ENCODE measurements at regions not wholly inside any gene's neighbourhood (a gene's known extent, or its start where the extent isn't known, plus 50 kb on each side); places are given as distances from the start of the nearest gene placed in this dataset.

DNA sequence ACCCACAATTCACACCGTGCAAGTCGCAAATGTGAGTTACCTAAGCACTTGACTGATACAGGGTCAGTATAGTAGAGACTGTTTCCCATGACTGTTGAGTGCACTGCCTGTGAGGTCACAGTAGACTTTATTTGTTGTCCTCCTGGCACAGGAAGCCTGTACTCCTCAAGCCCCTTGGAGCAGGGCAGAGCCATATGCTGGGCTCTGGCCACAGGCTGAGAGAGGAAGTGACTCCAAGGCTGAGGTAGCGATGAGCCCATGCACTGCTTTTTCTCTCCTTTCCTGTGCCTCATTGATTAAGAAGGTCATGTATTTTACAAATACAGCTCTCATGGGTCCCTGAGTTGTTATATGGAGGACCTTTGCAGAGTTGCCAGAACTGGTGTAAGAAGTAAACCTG is 287.7 kb downstream of the SRBD1 start:
- TF ChIP-seq EZH2 (IDR thresholded peaks at IDR 0.05; ENCODE audit: borderline replicate concordance, low read depth, low read length, poor library complexity, severe bottlenecking), result no peak
- TF ChIP-seq, protein P1, sequence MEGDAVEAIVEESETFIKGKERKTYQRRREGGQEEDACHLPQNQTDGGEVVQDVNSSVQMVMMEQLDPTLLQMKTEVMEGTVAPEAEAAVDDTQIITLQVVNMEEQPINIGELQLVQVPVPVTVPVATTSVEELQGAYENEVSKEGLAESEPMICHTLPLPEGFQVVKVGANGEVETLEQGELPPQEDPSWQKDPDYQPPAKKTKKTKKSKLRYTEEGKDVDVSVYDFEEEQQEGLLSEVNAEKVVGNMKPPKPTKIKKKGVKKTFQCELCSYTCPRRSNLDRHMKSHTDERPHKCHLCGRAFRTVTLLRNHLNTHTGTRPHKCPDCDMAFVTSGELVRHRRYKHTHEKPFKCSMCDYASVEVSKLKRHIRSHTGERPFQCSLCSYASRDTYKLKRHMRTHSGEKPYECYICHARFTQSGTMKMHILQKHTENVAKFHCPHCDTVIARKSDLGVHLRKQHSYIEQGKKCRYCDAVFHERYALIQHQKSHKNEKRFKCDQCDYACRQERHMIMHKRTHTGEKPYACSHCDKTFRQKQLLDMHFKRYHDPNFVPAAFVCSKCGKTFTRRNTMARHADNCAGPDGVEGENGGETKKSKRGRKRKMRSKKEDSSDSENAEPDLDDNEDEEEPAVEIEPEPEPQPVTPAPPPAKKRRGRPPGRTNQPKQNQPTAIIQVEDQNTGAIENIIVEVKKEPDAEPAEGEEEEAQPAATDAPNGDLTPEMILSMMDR (conservative IDR thresholded peaks at IDR 0.05; ENCODE audit: low read depth, low read length), result no peak
- Histone ChIP-seq H3K27ac (ENCODE audit: low read depth, low read length, poor library complexity, severe bottlenecking) (no peak overlapping the region), H3K4me3 (ENCODE audit: low read depth, low read length, poor library complexity, severe bottlenecking) (no peak overlapping the region), H3K4me1 (ENCODE audit: insufficient read depth, low read length, poor library complexity, severe bottlenecking) (no peaks in the 10 kb centered on the region), H3K9me3 (ENCODE audit: low read depth, low read length, poor library complexity, severe bottlenecking) (no peaks in the 10 kb centered on the region), H3K27me3 (replicated peaks; ENCODE audit: insufficient read depth, low read depth, low read length, poor library complexity) (peaks cover 4% of the 10 kb centered on the region), H3K36me3 (ENCODE audit: insufficient read depth, low read length, poor library complexity, severe bottlenecking) (no peaks in the 10 kb centered on the region)
- intact Hi-C loops (cut with micrococcal nuclease; ENCODE audit: unreplicated experiment), result no loop called here
- no TSS peak for BruUV-seq (replicated peaks)
- DNase-seq (ENCODE audit: low spot score), result no peak
- CTCF ChIA-PET, result no interaction called here
- POLR2A ChIA-PET (ENCODE audit: low non-redundant PET), result no interaction called here

- Histone ChIP-seq H3K36me3 (ENCODE audit: insufficient read depth, low read length, poor library complexity, severe bottlenecking) (no peaks in the 10 kb centered on the region), H3K4me3 (ENCODE audit: low read depth, low read length, poor library complexity, severe bottlenecking) (no peak overlapping the region), H3K27me3 (replicated peaks; ENCODE audit: insufficient read depth, low read depth, low read length, poor library complexity) (peaks cover 4% of the 10 kb centered on the region), H3K27ac (ENCODE audit: low read depth, low read length, poor library complexity, severe bottlenecking) (no peak overlapping the region), H3K9me3 (ENCODE audit: low read depth, low read length, poor library complexity, severe bottlenecking) (no peaks in the 10 kb centered on the region), H3K4me1 (ENCODE audit: insufficient read depth, low read length, poor library complexity, severe bottlenecking) (no peaks in the 10 kb centered on the region)
- intact Hi-C loops (cut with micrococcal nuclease; ENCODE audit: unreplicated experiment), result no loop called here
- no peak for DNase-seq (ENCODE audit: low spot score)
- BruUV-seq (replicated peaks), result no TSS peak
- CTCF ChIA-PET, result no interaction called here
- TF ChIP-seq, protein P1 (conservative IDR thresholded peaks at IDR 0.05; ENCODE audit: low read depth, low read length), result no peak
- no peak for TF ChIP-seq EZH2 (IDR thresholded peaks at IDR 0.05; ENCODE audit: borderline replicate concordance, low read depth, low read length, poor library complexity, severe bottlenecking)
- POLR2A ChIA-PET (ENCODE audit: low non-redundant PET), result no interaction called here
Measured at GRCh38 chr2:45320956-45321355, 290.1 kb downstream of the SRBD1 start.

- Histone ChIP-seq H3K9me3 (ENCODE audit: low read depth, low read length, poor library complexity, severe bottlenecking) (no peaks in the 10 kb centered on the region), H3K27ac (ENCODE audit: low read depth, low read length, poor library complexity, severe bottlenecking) (no peak overlapping the region), H3K4me1 (ENCODE audit: insufficient read depth, low read length, poor library complexity, severe bottlenecking) (no peaks in the 10 kb centered on the region), H3K27me3 (replicated peaks; ENCODE audit: insufficient read depth, low read depth, low read length, poor library complexity) (peaks cover 4% of the 10 kb centered on the region), H3K4me3 (ENCODE audit: low read depth, low read length, poor library complexity, severe bottlenecking) (no peak overlapping the region), H3K36me3 (ENCODE audit: insufficient read depth, low read length, poor library complexity, severe bottlenecking) (no peaks in the 10 kb centered on the region)
- TF ChIP-seq EZH2 (IDR thresholded peaks at IDR 0.05; ENCODE audit: borderline replicate concordance, low read depth, low read length, poor library complexity, severe bottlenecking), result no peak
- TF ChIP-seq, protein P1 (conservative IDR thresholded peaks at IDR 0.05; ENCODE audit: low read depth, low read length), result no peak
- CTCF ChIA-PET, result no interaction called here
- POLR2A ChIA-PET (ENCODE audit: low non-redundant PET), result no interaction called here
- BruUV-seq (replicated peaks), result no TSS peak
- no peak for DNase-seq (ENCODE audit: low spot score)
- intact Hi-C loops (cut with micrococcal nuclease; ENCODE audit: unreplicated experiment), result no loop called here
Measured at GRCh38 chr2:45319683-45320455, 291.2 kb downstream of the SRBD1 start.

Measured in A673 (cell line).